OCI-LY7 (cell line): ENCODE measurements at regions not wholly inside any gene's neighbourhood (a gene's known extent, or its start where the extent isn't known, plus 50 kb on each side); places are given as distances from the start of the nearest gene placed in this dataset.

Source experiments
- BruUV-seq: library from RNA; stranded (reverse); fragments of 400-500 nt; replicated peaks from 2 replicates; lab custom pipeline; 2021; lab: Mats Ljungman, UMichigan
- CTCF ChIA-PET: fragments of 300-600 bp; sonication (Branson Sonifier 250); formaldehyde crosslinking; loops from one replicate; lab custom pipeline; 2022; ENCODE audit warnings: antibody characterized with exemption; ENCODE audit not compliant: unreplicated experiment; lab: Charles Lee
- POLR2A ChIA-PET: fragments of 300-600 bp; sonication (Branson Sonifier 250); formaldehyde crosslinking; loops from one replicate; lab custom pipeline; 2022; ENCODE audit warnings: antibody characterized with exemption; lab: Charles Lee
- DNase-seq: peaks from one replicate; pipeline ENCODE4 v3.0.0-alpha.2; 2015; ENCODE audit warnings: low spot score
- H2AFZ ChIP-seq: fragments of 200-600 bp; sonication (generic), shearing (Covaris generic); 2 replicates; pipeline ENCODE4 v1.6.1; 2014; ENCODE audit warnings: mild to moderate bottlenecking, antibody characterized with exemption, low read length, moderate library complexity
- H3K27ac ChIP-seq: fragments of 200-600 bp; sonication (generic); 2 replicates; pipeline ENCODE4 v1.5.1; 2014; ENCODE audit warnings: mixed run types, low read depth, mild to moderate bottlenecking, moderate library complexity, low read length, inconsistent platforms; ENCODE audit not compliant: poor library complexity, severe bottlenecking
- H3K36me3 ChIP-seq: fragments of 200-600 bp; sonication (generic); 2 replicates; pipeline ENCODE4 v1.6.1; 2014; ENCODE audit warnings: mild to moderate bottlenecking, antibody characterized with exemption, low read length, moderate library complexity, mixed read lengths; ENCODE audit not compliant: insufficient read depth
- H3K4me1 ChIP-seq: fragments of 200-600 bp; sonication (generic); 2 replicates; pipeline ENCODE4 v1.5.1; 2014; ENCODE audit warnings: mild to moderate bottlenecking, low read length; ENCODE audit not compliant: insufficient read depth, poor library complexity, severe bottlenecking
- H3K4me2 ChIP-seq: fragments of 200-600 bp; sonication (generic); 2 replicates; pipeline ENCODE4 v1.6.1; 2014; ENCODE audit warnings: mild to moderate bottlenecking, low read length
- H3K4me3 ChIP-seq: fragments of 200-600 bp; sonication (generic); 2 replicates; pipeline ENCODE4 v1.5.1; 2014; ENCODE audit warnings: mild to moderate bottlenecking, low read depth, low read length; ENCODE audit not compliant: poor library complexity, severe bottlenecking
- H3K79me2 ChIP-seq: fragments of 200-600 bp; sonication (generic); 2 replicates; pipeline ENCODE4 v1.6.1; 2016; ENCODE audit warnings: low read depth, mild to moderate bottlenecking, low read length, moderate library complexity, mixed read lengths; ENCODE audit not compliant: insufficient read depth
- H3K9me2 ChIP-seq: fragments of 200-600 bp; sonication (generic); 2 replicates; pipeline ENCODE4 v1.6.1; 2016; ENCODE audit warnings: mild to moderate bottlenecking, low read length, mixed read lengths; ENCODE audit not compliant: insufficient read depth
- H3K9me3 ChIP-seq: fragments of 200-600 bp; sonication (generic); 2 replicates; pipeline ENCODE4 v1.6.1; 2014; ENCODE audit warnings: mild to moderate bottlenecking, mixed run types, low read length, mixed read lengths
- H4K20me1 ChIP-seq: fragments of 200-600 bp; sonication (generic); 2 replicates; pipeline ENCODE4 v1.6.1; 2014; ENCODE audit warnings: mild to moderate bottlenecking, antibody characterized with exemption, low read length, moderate library complexity, mixed read lengths; ENCODE audit not compliant: insufficient read depth
- EZH2phosphoT487 ChIP-seq: fragments of 200-600 bp; sonication (generic); IDR thresholded peaks from 2 replicates; pipeline ENCODE4 v1.6.1; 2018; ENCODE audit warnings: low read depth, borderline replicate concordance, mild to moderate bottlenecking, mixed run types, antibody characterized with exemption, low read length, moderate library complexity, mixed read lengths
- intact Hi-C: fragments of 100-400 bp; cut with micrococcal nuclease; formaldehyde crosslinking; loops from one replicate; pipeline ENCODE4 v1.10.0; 2022; ENCODE audit not compliant: unreplicated experiment
- TF ChIP-seq, protein P1 (sequence below): fragments of 200-600 bp; sonication (generic); conservative IDR thresholded peaks from 2 replicates; pipeline ENCODE4 v1.5.1; 2014; ENCODE audit warnings: mild to moderate bottlenecking, antibody characterized with exemption, low read length, moderate library complexity, mixed read lengths

DNA sequence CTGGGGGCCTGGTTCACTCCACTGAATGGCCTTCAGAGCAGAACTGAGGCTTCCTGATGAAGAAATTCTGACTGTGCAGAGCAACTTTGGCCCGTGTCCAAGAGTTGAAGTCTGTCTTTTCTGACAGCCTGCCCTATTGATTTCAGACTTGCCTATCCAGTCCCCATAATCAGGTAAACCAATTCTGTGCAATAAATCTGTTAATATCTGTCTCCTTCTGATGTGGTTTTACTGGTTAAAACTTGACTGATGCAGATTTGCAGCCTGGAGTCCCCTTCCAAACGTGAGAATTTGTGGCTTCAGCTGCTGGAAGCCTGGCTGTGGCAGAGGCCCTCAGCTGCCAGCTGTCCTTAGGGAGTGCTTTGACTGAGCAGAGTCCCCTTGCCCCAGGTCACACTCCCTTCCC, 283.9 kb upstream of the ANKRD55 start:
- Histone ChIP-seq H3K4me3 (no peak overlapping the region), H3K4me2 (no peak overlapping the region), H3K4me1 (no peaks in the 10 kb centered on the region), H3K9me2 (no peaks in the 10 kb centered on the region), H3K27ac (no peak overlapping the region), H4K20me1 (no peaks in the 10 kb centered on the region), H3K79me2 (no peaks in the 10 kb centered on the region), H3K9me3 (no peaks in the 10 kb centered on the region), H3K36me3 (no peaks in the 10 kb centered on the region), H2AFZ (no peak overlapping the region)
- DNase-seq, result no peak
- intact Hi-C loops, result no loop called here
- CTCF ChIA-PET, result no interaction called here
- POLR2A ChIA-PET, result no interaction called here
- BruUV-seq, result no TSS peak
- TF ChIP-seq, protein P1, sequence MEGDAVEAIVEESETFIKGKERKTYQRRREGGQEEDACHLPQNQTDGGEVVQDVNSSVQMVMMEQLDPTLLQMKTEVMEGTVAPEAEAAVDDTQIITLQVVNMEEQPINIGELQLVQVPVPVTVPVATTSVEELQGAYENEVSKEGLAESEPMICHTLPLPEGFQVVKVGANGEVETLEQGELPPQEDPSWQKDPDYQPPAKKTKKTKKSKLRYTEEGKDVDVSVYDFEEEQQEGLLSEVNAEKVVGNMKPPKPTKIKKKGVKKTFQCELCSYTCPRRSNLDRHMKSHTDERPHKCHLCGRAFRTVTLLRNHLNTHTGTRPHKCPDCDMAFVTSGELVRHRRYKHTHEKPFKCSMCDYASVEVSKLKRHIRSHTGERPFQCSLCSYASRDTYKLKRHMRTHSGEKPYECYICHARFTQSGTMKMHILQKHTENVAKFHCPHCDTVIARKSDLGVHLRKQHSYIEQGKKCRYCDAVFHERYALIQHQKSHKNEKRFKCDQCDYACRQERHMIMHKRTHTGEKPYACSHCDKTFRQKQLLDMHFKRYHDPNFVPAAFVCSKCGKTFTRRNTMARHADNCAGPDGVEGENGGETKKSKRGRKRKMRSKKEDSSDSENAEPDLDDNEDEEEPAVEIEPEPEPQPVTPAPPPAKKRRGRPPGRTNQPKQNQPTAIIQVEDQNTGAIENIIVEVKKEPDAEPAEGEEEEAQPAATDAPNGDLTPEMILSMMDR, result no peak
- TF ChIP-seq EZH2phosphoT487, result no peak

DNA sequence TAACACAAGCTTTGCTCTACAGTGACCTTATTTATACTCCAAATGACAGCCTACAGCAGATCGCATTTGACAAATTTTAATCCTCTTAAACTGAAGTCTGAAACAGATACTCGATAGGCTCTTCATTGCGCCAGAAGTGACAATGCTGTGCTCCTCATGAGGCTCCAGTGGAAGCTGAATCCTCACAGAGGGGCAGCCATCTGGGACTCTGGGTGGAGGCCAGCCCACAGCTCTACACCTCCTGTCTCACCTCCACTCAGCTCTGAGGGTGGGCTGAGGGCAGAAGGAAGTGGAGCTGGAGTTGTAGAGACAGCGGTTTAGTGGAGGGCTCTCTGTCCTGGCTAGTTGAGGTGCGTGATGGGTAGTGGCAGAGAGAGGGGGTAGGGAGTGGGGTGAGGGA, 283.3 kb upstream of the ANKRD55 start:
- Histone ChIP-seq H3K79me2 (no peaks in the 10 kb centered on the region), H2AFZ (no peak overlapping the region), H3K4me3 (no peak overlapping the region), H3K9me2 (no peaks in the 10 kb centered on the region), H4K20me1 (no peaks in the 10 kb centered on the region), H3K36me3 (no peaks in the 10 kb centered on the region), H3K4me2 (no peak overlapping the region), H3K9me3 (no peaks in the 10 kb centered on the region), H3K4me1 (no peaks in the 10 kb centered on the region), H3K27ac (no peak overlapping the region)
- no peak for TF ChIP-seq EZH2phosphoT487
- TF ChIP-seq, protein P1, result no peak
- ChIA-PET CTCF (no interaction called here), POLR2A (no interaction called here)
- BruUV-seq, result no TSS peak
- intact Hi-C loops, result no loop called here
- DNase-seq, result no peak

DNA sequence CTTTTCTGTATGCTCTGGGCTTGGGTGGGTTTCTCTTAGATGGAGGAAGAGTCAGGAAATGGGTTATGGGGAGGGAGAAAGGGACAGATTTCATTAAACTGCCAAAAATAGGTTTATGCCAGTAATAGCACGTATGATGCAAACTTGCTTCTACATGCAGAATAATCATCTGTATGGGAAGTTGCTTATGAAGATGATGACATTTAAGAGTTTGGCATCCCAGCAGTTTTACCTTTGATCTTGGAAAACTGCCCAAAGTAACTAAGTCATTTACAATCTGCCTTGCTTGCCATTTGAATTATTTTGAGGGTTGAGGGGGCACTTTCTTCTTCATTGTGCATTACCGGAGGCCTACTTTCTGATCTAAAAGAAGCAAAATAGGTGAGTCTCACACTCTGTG, 282.9 kb upstream of the ANKRD55 start:
- DNase-seq, result no peak
- POLR2A ChIA-PET, result no interaction called here
- no peaks in the 10 kb centered on the region for H4K20me1 ChIP-seq
- H3K9me2 ChIP-seq, result no peaks in the 10 kb centered on the region
- intact Hi-C loops, result no loop called here
- H3K4me2 ChIP-seq, result no peak overlapping the region
- CTCF ChIA-PET, result no interaction called here
- H2AFZ ChIP-seq, result no peak overlapping the region
- H3K4me1 ChIP-seq, result no peaks in the 10 kb centered on the region
- TF ChIP-seq EZH2phosphoT487, result no peak
- TF ChIP-seq, protein P1, result no peak
- H3K9me3 ChIP-seq, result no peaks in the 10 kb centered on the region
- no peak overlapping the region for H3K27ac ChIP-seq
- BruUV-seq, result no TSS peak
- no peak overlapping the region for H3K4me3 ChIP-seq
- H3K36me3 ChIP-seq, result no peaks in the 10 kb centered on the region
- H3K79me2 ChIP-seq, result no peaks in the 10 kb centered on the region
